OCI-LY7 (cell line): ENCODE measurements at regions not wholly inside any gene's neighbourhood (a gene's known extent, or its start where the extent isn't known, plus 50 kb on each side); places are given as distances from the start of the nearest gene placed in this dataset.

Source experiments
- BruUV-seq: library from RNA; stranded (reverse); fragments of 400-500 nt; replicated peaks from 2 replicates; lab custom pipeline; 2021; lab: Mats Ljungman, UMichigan
- CTCF ChIA-PET: fragments of 300-600 bp; sonication (Branson Sonifier 250); formaldehyde crosslinking; loops from one replicate; lab custom pipeline; 2022; ENCODE audit warnings: antibody characterized with exemption; ENCODE audit not compliant: unreplicated experiment; lab: Charles Lee
- POLR2A ChIA-PET: fragments of 300-600 bp; sonication (Branson Sonifier 250); formaldehyde crosslinking; loops from one replicate; lab custom pipeline; 2022; ENCODE audit warnings: antibody characterized with exemption; lab: Charles Lee
- DNase-seq: peaks from one replicate; pipeline ENCODE4 v3.0.0-alpha.2; 2015; ENCODE audit warnings: low spot score
- H2AFZ ChIP-seq: fragments of 200-600 bp; sonication (generic), shearing (Covaris generic); 2 replicates; pipeline ENCODE4 v1.6.1; 2014; ENCODE audit warnings: mild to moderate bottlenecking, antibody characterized with exemption, low read length, moderate library complexity
- H3K27ac ChIP-seq: fragments of 200-600 bp; sonication (generic); 2 replicates; pipeline ENCODE4 v1.5.1; 2014; ENCODE audit warnings: mixed run types, low read depth, mild to moderate bottlenecking, moderate library complexity, low read length, inconsistent platforms; ENCODE audit not compliant: poor library complexity, severe bottlenecking
- H3K36me3 ChIP-seq: fragments of 200-600 bp; sonication (generic); 2 replicates; pipeline ENCODE4 v1.6.1; 2014; ENCODE audit warnings: mild to moderate bottlenecking, antibody characterized with exemption, low read length, moderate library complexity, mixed read lengths; ENCODE audit not compliant: insufficient read depth
- H3K4me1 ChIP-seq: fragments of 200-600 bp; sonication (generic); 2 replicates; pipeline ENCODE4 v1.5.1; 2014; ENCODE audit warnings: mild to moderate bottlenecking, low read length; ENCODE audit not compliant: insufficient read depth, poor library complexity, severe bottlenecking
- H3K4me2 ChIP-seq: fragments of 200-600 bp; sonication (generic); 2 replicates; pipeline ENCODE4 v1.6.1; 2014; ENCODE audit warnings: mild to moderate bottlenecking, low read length
- H3K4me3 ChIP-seq: fragments of 200-600 bp; sonication (generic); 2 replicates; pipeline ENCODE4 v1.5.1; 2014; ENCODE audit warnings: mild to moderate bottlenecking, low read depth, low read length; ENCODE audit not compliant: poor library complexity, severe bottlenecking
- H3K79me2 ChIP-seq: fragments of 200-600 bp; sonication (generic); 2 replicates; pipeline ENCODE4 v1.6.1; 2016; ENCODE audit warnings: low read depth, mild to moderate bottlenecking, low read length, moderate library complexity, mixed read lengths; ENCODE audit not compliant: insufficient read depth
- H3K9me2 ChIP-seq: fragments of 200-600 bp; sonication (generic); 2 replicates; pipeline ENCODE4 v1.6.1; 2016; ENCODE audit warnings: mild to moderate bottlenecking, low read length, mixed read lengths; ENCODE audit not compliant: insufficient read depth
- H3K9me3 ChIP-seq: fragments of 200-600 bp; sonication (generic); 2 replicates; pipeline ENCODE4 v1.6.1; 2014; ENCODE audit warnings: mild to moderate bottlenecking, mixed run types, low read length, mixed read lengths
- H4K20me1 ChIP-seq: fragments of 200-600 bp; sonication (generic); 2 replicates; pipeline ENCODE4 v1.6.1; 2014; ENCODE audit warnings: mild to moderate bottlenecking, antibody characterized with exemption, low read length, moderate library complexity, mixed read lengths; ENCODE audit not compliant: insufficient read depth
- CTCF ChIP-seq: fragments of 200-600 bp; sonication (generic); conservative IDR thresholded peaks from 2 replicates; pipeline ENCODE4 v1.5.1; 2014; ENCODE audit warnings: mild to moderate bottlenecking, antibody characterized with exemption, low read length, moderate library complexity, mixed read lengths
- EZH2phosphoT487 ChIP-seq: fragments of 200-600 bp; sonication (generic); IDR thresholded peaks from 2 replicates; pipeline ENCODE4 v1.6.1; 2018; ENCODE audit warnings: low read depth, borderline replicate concordance, mild to moderate bottlenecking, mixed run types, antibody characterized with exemption, low read length, moderate library complexity, mixed read lengths
- intact Hi-C: fragments of 100-400 bp; cut with micrococcal nuclease; formaldehyde crosslinking; loops from one replicate; pipeline ENCODE4 v1.10.0; 2022; ENCODE audit not compliant: unreplicated experiment

- BruUV-seq = no TSS peak
- ChIA-PET CTCF (no interaction called here), POLR2A (interaction anchor here (0.7 to 1.2 kb wide), 3 partner anchors 22 to 210 kb away, joined by 3 to 13 read pairs (median 3); no protein-coding TSS in a partner anchor)
- no peak for DNase-seq
- H3K4me1 ChIP-seq = peaks cover 6% of the 10 kb centered on the region
- TF ChIP-seq EZH2phosphoT487 = no peak
- no peak for TF ChIP-seq CTCF
- no peaks in the 10 kb centered on the region for H3K9me2 ChIP-seq
- no peak overlapping the region for H3K27ac ChIP-seq
- no peak overlapping the region for H3K4me3 ChIP-seq
- no peaks in the 10 kb centered on the region for H4K20me1 ChIP-seq
- H2AFZ ChIP-seq = peak overlapping the region; percentile 44; the same call in 1 of the 2 replicates
- peaks cover 12% of the 10 kb centered on the region; the same call in 1 of the 2 replicates for H3K9me3 ChIP-seq
- no peaks in the 10 kb centered on the region for H3K79me2 ChIP-seq
- H3K4me2 ChIP-seq = no peak overlapping the region
- intact Hi-C loops = no loop called here
- no peaks in the 10 kb centered on the region; the same call in 1 of the 2 replicates for H3K36me3 ChIP-seq
Observed at GRCh38 chr2:171227066-171227782, 66.5 kb upstream of the TLK1 start.

- Histone ChIP-seq H3K9me3 (peaks cover 12% of the 10 kb centered on the region; the same call in 1 of the 2 replicates), H3K4me2 (no peak overlapping the region), H3K27ac (no peak overlapping the region), H2AFZ (no peak overlapping the region; the same call in 1 of the 2 replicates), H3K4me1 (peaks cover 6% of the 10 kb centered on the region), H3K9me2 (no peaks in the 10 kb centered on the region), H3K79me2 (no peaks in the 10 kb centered on the region), H4K20me1 (no peaks in the 10 kb centered on the region), H3K36me3 (no peaks in the 10 kb centered on the region; the same call in 1 of the 2 replicates), H3K4me3 (no peak overlapping the region)
- BruUV-seq = no TSS peak
- DNase-seq = no peak
- ChIA-PET CTCF (no interaction called here), POLR2A (interaction anchor here (0.7 to 1.2 kb wide), 3 partner anchors 23 to 210 kb away, joined by 3 to 13 read pairs (median 3); no protein-coding TSS in a partner anchor)
- TF ChIP-seq CTCF = no peak
- TF ChIP-seq EZH2phosphoT487 = no peak
- intact Hi-C loops = no loop called here
Observed at GRCh38 chr2:171226461-171226860, 65.8 kb upstream of the TLK1 start.

GRCh38 chr2:171225989-171226388 is 65.3 kb upstream of the TLK1 start:
- intact Hi-C loops = no loop called here
- Histone ChIP-seq H3K4me3 (no peak overlapping the region), H4K20me1 (no peaks in the 10 kb centered on the region), H2AFZ (peak overlapping the region; percentile 32; the same call in 1 of the 2 replicates), H3K9me3 (peaks cover 12% of the 10 kb centered on the region; the same call in 1 of the 2 replicates), H3K9me2 (no peaks in the 10 kb centered on the region), H3K36me3 (no peaks in the 10 kb centered on the region; the same call in 1 of the 2 replicates), H3K27ac (no peak overlapping the region), H3K79me2 (no peaks in the 10 kb centered on the region), H3K4me1 (peaks cover 6% of the 10 kb centered on the region), H3K4me2 (no peak overlapping the region)
- ChIA-PET CTCF (no interaction called here), POLR2A (interaction anchor here (0.5 kb wide), 1 partner anchor 22 kb away, joined by 5 read pairs; no protein-coding TSS in a partner anchor)
- no peak for DNase-seq
- BruUV-seq = no TSS peak
- TF ChIP-seq EZH2phosphoT487 (no peak), CTCF (no peak)
